ENCODE measurements at regions not wholly inside any gene's neighbourhood (a gene's known extent, or its start where the extent isn't known, plus 50 kb on each side); places are given as distances from the start of the nearest gene placed in this dataset.

GRCh38 chr5:5886812-5887486 is 464.5 kb downstream of the ICE1 start:
- peak in 1 of 2 donors; percentile 29 for TF ChIP-seq CTCF (IDR thresholded peaks at IDR 0.05; ENCODE audit: extremely low read depth in 1 of 2, insufficient read depth in 1 of 2, low read depth in 1 of 2, low read length in 2 of 2)
- no peak for TF ChIP-seq MAX (IDR thresholded peaks at IDR 0.05; ENCODE audit: insufficient read depth, insufficient read length)
- TF ChIP-seq POLR2A (IDR thresholded peaks at IDR 0.05; ENCODE audit: low read depth, low read length): no peak
- TF ChIP-seq MYC (IDR thresholded peaks at IDR 0.05; ENCODE audit: low read depth, low read length): no peak
- no peak for TF ChIP-seq POLR2AphosphoS5 (IDR thresholded peaks at IDR 0.05; ENCODE audit: insufficient read depth, low read depth, low read length)
- no peak for TF ChIP-seq EZH2 (IDR thresholded peaks at IDR 0.05; ENCODE audit: borderline replicate concordance, low read depth, low read length, severe bottlenecking)
- no peak for TF ChIP-seq GATA2 (IDR thresholded peaks at IDR 0.05; ENCODE audit: insufficient read depth, insufficient read length, low read depth, low read length)
